Ovary (tissue), 7 donors: ENCODE measurements at regions not wholly inside any gene's neighbourhood (a gene's known extent, or its start where the extent isn't known, plus 50 kb on each side); places are given as distances from the start of the nearest gene placed in this dataset.

Source experiments
- DNase-seq, 5 donors: peaks; one replicate each; pipeline ENCODE4 v3.0.0-alpha.2; 2019 to 2020
- H3K27ac ChIP-seq, 2 donors: fragments of 200-600 bp; one replicate each; pipeline versions ENCODE4 v1.5.1 to v1.8.0; 2019 to 2022
- H3K27me3 ChIP-seq: fragments of 200-600 bp; one replicate; pipeline ENCODE4 v1.8.0; 2022
- H3K36me3 ChIP-seq: fragments of 200-600 bp; sonication (generic); one replicate; pipeline ENCODE4 v1.5.1; 2019
- H3K4me1 ChIP-seq: one replicate; pipeline ENCODE4 v1.8.1; 2013; ENCODE audit warnings: mild to moderate bottlenecking, moderate library complexity; ENCODE audit not compliant: insufficient read depth
- H3K4me3 ChIP-seq: fragments of 200-600 bp; sonication (generic); one replicate; pipeline ENCODE4 v1.5.1; 2017
- H3K9me3 ChIP-seq, 2 donors: fragments of 200-600 bp in 1 of 2; sonication (generic) in 1 of 2; one replicate each; pipeline versions ENCODE4 v1.5.1 to v1.8.1; 2013 to 2019; ENCODE audit warnings: mild to moderate bottlenecking in 1 of 2, moderate library complexity in 1 of 2
- EP300 ChIP-seq: sonication (generic); formaldehyde crosslinking; IDR thresholded peaks from one replicate; pipeline ENCODE4 v1.6.1; 2017; ENCODE audit warnings: antibody characterized with exemption
- POLR2A ChIP-seq: fragments of 450-650 bp; IDR thresholded peaks from one replicate; pipeline ENCODE4 v1.6.1; 2017; ENCODE audit warnings: antibody characterized with exemption, mild to moderate bottlenecking, moderate library complexity
- WGBS, 3 donors: extraction: QIAGEN DNeasy Blood & Tissue Kit in 1 of 3; methylation state at CpG; one replicate each; pipeline versions ENCODE4 v1.1.5 to v1.1.7; 2013 to 2017; 5-methylcytosine and 5-hydroxymethylcytosine counted together
- intact Hi-C, 4 donors: fragments of 100-400 bp; cut with DNase I; formaldehyde crosslinking; loops; one replicate each; pipeline versions ENCODE4 v1.11.0 to v1.15.1; 2022 to 2023
- TF ChIP-seq, protein P1 (sequence below), 3 donors: fragments of 450-650 bp in 2 of 3; fragments of 200-600 bp in 1 of 3; IDR thresholded peaks; one replicate each; pipeline versions ENCODE4 v1.5.1 to v1.8.0; 2016 to 2022; ENCODE audit warnings: antibody characterized with exemption in 3 of 3, mild to moderate bottlenecking in 1 of 3
- donor health status: DM: no; HTN: no; CAD: no; lungs with moderate emphysema.
- donor health status: DM: no; HTN: no; CAD: no.
- donor health status: Bipolar disorder and iron deficiency.
- donor health status: DM: no; HTN: no; CAD: no.
- donor health status: DM: yes; HTN: yes; CAD: no.

DNA sequence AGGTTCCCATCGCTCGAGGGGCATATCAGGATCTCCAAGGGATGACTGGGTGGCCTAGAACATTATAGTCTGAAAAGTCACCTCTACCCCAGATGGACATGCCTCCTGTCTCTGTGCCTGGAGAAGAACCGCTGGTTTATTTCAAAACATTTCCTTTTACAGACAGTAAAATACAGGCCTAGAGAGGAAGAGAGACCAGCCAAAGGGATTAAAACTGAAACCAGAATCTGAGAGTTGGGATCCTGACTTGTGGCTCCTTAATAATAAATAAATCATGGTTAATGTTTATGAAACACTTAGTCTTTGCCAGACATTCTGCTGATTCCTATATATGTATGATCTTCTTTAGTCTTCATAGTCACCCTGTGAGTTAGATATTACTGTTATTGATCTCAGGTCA, 153.7 kb downstream of the DDX1 start:
- no peak overlapping the region for H3K27ac ChIP-seq
- no peaks in the 10 kb centered on the region for H3K36me3 ChIP-seq
- TF ChIP-seq EP300: no peak
- TF ChIP-seq, protein P1, sequence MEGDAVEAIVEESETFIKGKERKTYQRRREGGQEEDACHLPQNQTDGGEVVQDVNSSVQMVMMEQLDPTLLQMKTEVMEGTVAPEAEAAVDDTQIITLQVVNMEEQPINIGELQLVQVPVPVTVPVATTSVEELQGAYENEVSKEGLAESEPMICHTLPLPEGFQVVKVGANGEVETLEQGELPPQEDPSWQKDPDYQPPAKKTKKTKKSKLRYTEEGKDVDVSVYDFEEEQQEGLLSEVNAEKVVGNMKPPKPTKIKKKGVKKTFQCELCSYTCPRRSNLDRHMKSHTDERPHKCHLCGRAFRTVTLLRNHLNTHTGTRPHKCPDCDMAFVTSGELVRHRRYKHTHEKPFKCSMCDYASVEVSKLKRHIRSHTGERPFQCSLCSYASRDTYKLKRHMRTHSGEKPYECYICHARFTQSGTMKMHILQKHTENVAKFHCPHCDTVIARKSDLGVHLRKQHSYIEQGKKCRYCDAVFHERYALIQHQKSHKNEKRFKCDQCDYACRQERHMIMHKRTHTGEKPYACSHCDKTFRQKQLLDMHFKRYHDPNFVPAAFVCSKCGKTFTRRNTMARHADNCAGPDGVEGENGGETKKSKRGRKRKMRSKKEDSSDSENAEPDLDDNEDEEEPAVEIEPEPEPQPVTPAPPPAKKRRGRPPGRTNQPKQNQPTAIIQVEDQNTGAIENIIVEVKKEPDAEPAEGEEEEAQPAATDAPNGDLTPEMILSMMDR (IDR thresholded peaks at IDR 0.05): no peak
- TF ChIP-seq POLR2A: no peak
- H3K27me3 ChIP-seq: no peaks in the 10 kb centered on the region
- intact Hi-C loops: no loop called here
- no peak for DNase-seq
- H3K9me3 ChIP-seq: no peaks in the 10 kb centered on the region
- peaks cover 17% of the 10 kb centered on the region for H3K4me1 ChIP-seq
- WGBS, 3 donors: 20 to 41% (median 28%) methylated on average over 3 of the region's 3 CpGs
- no peak overlapping the region for H3K4me3 ChIP-seq

DNA sequence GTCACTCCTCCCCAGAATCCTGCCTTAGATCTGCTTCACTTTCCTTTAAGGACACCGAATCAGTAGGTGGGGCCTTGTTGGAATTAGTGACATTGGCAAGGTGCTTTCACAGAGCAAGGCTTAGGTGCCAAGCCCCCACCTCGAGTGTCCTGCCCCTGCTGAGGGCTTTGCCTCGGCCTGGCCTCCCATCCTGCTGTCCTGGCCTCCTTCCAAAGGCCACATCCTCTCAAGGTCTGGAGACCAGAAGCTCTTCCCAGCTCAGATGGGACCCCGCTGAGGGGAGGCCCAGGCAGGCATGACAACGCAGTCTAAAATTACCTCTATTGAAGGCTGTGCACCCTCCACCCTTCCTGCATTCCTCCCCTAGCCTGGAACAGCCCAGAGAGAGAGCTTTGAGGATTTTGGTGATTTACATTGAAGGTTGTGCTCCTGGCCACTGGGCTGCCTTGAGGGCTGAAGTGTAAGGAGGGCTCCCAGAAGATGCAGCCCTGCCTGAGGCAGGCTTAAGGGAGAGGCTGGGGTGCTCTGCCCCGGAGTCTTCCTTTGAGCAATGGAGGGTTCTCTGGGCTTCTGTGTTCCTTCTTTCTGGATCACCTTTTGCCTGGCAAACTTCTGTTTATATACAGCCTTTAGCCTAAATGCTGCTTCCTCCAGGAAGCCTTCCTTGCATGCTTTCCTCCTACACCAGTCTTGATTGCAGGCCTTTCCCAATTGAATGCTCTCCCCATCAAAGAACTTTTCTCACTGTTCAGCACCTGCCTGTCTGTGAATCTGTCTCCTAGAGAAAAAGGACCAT, 154.4 kb downstream of the DDX1 start:
- intact Hi-C loops: no loop called here
- WGBS, 3 donors: 42 to 46% (median 42%) methylated on average over 6 of the region's 6 CpGs
- Histone ChIP-seq H3K4me1 (peaks cover 19% of the 10 kb centered on the region), H3K9me3 (no peaks in the 10 kb centered on the region), H3K27me3 (no peaks in the 10 kb centered on the region), H3K27ac (no peak overlapping the region), H3K36me3 (no peaks in the 10 kb centered on the region), H3K4me3 (no peak overlapping the region)
- TF ChIP-seq, protein P1 (IDR thresholded peaks at IDR 0.05): no peak
- TF ChIP-seq EP300: no peak
- DNase-seq: peak in 1 of 5 donors; percentile 36

DNA sequence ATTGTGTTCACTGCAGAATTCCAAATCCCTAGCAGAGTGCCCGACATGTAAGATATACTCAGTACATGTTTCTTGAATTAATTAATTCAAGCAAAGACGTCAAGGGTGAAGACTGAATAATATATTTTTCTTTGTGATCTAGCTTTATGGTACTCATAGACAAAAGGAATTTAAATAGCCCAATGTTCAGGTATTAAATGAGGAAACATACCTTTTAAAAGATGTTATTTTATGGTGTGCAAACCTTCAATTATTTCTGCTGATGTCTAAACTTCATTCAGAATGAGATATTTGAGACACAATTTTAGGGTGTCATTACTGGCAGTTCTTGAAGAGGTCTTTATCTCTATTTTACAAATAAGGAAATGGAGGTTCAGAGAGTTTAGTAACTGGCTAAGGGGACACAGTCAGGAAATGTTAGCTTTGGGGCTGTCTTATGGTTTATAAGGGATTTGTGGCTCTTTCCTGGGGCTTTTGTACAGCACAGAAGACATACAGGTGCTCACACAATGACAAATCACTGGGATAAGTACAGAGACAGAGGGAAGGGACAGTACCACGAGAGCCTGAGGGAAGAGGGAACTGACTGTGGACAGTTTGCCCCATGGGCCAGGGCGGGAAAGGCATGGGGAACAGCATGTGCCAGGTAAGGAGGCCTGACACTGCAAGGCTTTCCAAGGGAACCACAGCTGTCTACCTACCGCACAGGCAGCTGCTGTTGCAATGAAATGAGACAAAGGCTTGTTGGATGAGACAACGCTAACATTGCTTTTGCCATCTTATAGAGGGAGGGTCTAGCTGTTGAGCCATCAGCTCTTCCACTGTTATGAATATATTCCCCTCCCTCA, 155.3 kb downstream of the DDX1 start:
- DNase-seq: peak in 1 of 5 donors; percentile 5
- no peaks in the 10 kb centered on the region for H3K27me3 ChIP-seq
- H3K27ac ChIP-seq: no peak overlapping the region
- H3K36me3 ChIP-seq: no peaks in the 10 kb centered on the region
- intact Hi-C loops: no loop called here
- H3K9me3 ChIP-seq: no peaks in the 10 kb centered on the region
- TF ChIP-seq, protein P1 (IDR thresholded peaks at IDR 0.05): no peak
- TF ChIP-seq EP300 (no peak), POLR2A (no peak)
- no peak overlapping the region for H3K4me3 ChIP-seq
- 91 to 94% (median 93%) methylated on average over 6 of the region's 6 CpGs for WGBS, 3 donors
- H3K4me1 ChIP-seq: peaks cover 19% of the 10 kb centered on the region

GRCh38 chr2:15747603-15748471, 156.2 kb downstream of the DDX1 start:
- H3K4me1 ChIP-seq: peaks cover 19% of the 10 kb centered on the region

More at GRCh38 chr2:15747603-15748471, 156.2 kb downstream of the DDX1 start:
- H3K9me3 ChIP-seq: no peaks in the 10 kb centered on the region
- peak in 1 of 5 donors; percentile 18 for DNase-seq
- no peaks in the 10 kb centered on the region for H3K36me3 ChIP-seq
- no peak overlapping the region for H3K27ac ChIP-seq
- H3K4me3 ChIP-seq: no peak overlapping the region
- no peaks in the 10 kb centered on the region for H3K27me3 ChIP-seq
- intact Hi-C loops: no loop called here
- TF ChIP-seq POLR2A: no peak
- no peak for TF ChIP-seq EP300
- 65 to 82% (median 74%) methylated on average over 12 to 16 of the region's 16 CpGs for WGBS, 3 donors
